HS-27A (cell line): ENCODE measurements at regions not wholly inside any gene's neighbourhood (a gene's known extent, or its start where the extent isn't known, plus 50 kb on each side); places are given as distances from the start of the nearest gene placed in this dataset.

Source experiments
- DNase-seq: peaks from one replicate; pipeline ENCODE4 v3.0.0-alpha.2; 2012; ENCODE audit warnings: low read depth, missing footprints

DNA sequence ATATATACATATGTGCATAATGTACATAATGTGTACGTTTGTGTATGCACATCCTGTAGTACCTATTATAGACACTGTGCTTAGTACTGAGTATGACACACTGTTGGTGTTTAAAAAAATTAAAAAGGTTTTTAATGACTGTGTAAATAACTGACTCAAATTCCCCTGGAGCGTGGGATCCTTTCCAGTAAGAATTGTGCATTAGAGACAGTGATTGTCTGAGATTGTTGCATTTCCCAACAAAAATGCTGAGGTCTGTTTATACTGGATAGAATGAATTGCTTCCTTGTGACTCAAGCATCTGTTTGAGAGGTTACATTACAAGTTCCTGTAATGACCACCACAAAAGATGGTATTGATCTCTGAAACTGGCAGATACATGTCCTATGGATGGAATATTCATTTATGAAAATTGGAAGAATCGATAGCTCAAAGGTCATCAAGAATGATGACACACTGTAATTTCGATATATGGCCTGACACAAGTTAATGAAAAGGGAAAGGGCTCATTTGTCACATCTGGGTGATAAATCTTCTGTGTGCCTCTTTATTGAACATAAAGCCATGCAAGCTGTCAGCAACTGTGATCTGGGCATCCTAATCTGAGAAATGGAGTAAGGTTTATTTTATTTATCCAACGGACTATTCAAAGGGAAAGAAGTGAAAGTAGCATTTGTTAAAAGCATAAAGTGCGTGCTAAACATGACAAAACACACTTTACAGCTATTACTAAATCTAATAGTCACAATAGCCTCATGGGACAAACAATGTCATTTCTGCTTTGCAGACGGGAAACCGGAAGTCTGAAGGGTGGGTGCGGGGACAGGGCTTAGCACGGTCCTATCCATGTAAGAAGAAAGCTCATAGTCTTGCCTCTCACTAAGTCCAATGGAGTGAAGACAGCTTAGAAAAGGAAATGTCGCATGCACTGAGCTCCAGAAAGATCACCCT lies 228.8 kb downstream of the CDH11 start:
- DNase-seq = no peak

DNA sequence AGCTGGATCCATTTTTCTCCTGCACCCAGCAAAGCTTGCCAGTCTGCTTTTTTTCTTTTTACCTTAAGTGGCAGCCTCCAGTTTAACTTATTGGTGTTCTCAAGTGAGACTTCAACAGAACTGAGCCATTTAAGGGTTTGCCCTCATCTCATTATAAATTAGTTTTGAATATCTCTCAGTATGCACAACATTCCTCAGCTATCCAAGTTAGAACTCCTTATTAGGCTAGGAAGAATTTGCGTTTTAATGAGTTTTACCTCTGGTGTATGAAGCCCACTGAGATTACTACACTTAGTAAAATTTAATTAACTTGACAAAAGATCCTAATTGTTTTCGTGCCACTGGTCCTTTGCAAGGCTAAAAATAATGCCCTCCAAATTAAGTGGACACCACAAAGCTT lies 232.4 kb downstream of the CDH11 start:
- DNase-seq = no peak

DNA sequence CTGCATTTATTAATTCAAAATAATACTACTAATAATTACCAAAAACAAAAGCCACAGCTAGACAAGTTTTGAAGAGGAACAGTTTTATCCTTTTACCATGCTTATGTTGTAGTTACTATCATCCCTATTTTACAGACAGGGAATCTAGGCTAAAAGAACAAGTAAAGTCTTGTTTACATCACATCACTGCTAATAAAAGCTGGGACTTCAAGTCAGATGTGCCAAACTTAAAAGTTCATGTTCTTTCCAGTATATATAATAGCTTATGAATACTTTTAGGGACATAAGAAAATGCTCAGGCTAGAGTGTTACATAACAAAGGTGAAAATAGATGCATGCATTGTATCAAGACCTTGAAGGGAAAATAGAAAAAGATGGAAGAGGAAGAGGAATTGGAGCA lies 234.2 kb downstream of the CDH11 start:
- no peak for DNase-seq

DNA sequence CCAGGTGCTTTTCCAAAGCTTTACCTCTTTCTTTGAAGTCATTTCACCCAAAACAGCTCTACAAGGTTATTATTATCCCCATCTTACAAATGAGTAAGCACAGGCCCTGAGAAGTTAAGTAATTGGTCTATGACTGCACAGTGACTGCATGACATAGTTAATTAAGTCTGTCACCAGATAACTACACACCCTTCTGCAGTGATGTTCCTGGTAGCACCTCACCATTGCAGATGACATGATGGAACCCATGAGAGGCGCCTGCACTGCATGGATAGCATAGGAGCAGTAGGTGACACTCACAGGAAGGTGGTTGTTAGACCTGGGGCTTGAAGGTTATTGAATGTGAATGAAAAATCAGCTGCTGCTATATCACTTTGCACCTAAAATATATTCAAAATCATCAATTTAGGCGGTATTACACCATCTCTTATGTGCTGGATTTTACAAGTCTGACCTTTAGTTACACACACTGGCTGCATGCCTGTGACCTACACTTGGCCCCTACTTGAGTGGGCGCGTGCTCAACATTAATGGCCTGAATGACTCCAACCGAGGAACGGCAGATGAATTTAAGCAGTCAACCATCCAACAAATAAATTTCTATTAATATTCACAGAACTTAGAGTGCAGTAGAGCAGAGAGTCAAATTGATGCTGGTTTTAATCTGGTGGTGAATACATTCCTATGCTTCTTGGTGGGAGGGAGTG lies 239.6 kb downstream of the CDH11 start:
- DNase-seq = no peak

DNA sequence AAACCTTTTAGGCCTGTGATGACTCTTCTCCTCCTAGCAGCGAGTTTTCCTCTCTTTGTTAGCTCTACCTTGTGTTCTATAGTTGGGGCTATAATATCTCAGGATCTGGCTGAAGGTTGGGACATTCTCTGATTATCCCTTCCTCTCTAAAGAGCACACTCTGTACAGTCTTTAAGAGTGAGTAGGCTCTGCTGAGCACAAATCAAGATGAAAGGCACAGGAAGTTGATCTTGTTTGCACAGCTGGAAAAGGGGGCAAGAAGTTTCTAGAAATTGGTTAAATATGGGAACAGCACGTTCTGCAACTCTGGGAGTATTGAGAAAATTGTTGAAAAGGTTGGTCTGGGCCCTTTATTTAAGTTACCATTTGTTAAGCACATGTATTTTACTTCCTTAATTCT lies 240.9 kb downstream of the CDH11 start:
- DNase-seq = no peak

DNA sequence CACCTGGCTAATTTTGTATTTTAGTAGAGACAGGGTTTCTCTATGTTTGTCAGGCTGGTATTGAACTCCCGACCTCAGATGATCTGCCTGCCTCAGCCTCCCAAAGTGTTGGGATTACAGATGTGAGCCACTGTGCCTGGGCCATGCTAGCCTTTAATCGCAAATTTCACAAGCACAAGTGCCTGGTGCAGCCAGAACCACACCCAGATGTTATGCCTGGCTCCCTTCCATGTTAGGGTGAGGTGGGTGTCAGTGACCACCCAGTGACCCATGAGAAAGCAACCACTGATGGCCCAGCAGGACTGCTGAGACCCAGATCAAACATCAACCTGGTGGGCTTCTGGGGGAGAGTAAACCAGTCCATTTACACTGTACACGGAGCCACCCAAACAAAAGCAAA lies 241.9 kb downstream of the CDH11 start:
- DNase-seq = no peak

DNA sequence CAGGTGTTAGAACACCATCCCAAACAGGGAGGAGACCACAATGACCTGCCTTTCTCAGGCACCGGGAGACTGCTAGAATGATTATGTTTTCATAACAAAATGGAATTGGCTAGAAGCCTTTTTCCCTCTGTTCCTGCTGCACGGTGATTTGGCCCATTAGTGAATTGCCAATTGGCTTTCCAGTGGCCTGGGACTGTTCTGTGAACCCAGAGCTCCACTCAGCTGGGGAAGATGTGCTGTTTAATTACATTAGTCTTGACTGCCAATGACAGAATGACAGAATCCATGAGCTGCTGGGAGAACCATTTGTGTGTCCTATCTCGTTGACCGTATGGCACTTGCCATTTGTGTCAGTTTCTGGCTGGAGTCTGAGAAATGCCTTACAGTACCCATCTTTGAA lies 242.9 kb downstream of the CDH11 start:
- no peak for DNase-seq

DNA sequence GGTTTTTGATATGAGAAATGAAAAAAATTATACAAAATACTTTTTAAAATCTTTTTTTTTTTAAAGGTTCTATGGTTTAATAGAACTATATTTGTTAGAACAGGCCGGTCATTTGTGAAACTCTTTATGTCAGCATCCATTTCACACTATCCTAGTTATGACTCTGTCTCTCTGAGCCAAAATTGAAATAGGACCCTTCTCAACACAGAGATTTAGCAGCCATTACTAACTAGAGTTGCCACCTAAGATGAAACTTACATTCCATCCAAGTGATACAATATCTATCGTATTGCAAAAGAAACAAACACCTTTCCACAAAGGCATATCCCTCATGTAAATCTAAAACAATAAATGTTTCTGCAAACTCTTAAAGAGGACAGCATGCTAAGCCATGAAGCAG lies 249.8 kb downstream of the CDH11 start:
- no peak for DNase-seq

DNA sequence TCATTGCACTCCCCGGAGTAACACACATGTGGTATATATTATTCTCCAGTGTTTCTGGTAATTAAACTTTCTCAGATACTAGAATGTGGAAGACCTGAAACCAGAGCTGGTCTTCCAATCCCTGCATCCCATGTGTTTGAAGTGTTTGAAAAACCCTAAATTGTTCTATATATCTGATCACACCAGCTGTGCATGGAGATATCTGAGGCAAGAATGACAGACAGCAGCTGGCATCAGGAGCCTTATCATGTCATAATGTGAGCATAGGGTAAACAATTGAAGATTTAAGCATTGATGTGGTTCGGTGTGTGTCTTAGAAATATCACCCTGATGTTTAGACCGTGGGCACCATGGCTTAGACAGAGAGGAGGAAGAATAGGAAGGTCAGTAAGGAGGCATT lies 251.0 kb downstream of the CDH11 start:
- no peak for DNase-seq

DNA sequence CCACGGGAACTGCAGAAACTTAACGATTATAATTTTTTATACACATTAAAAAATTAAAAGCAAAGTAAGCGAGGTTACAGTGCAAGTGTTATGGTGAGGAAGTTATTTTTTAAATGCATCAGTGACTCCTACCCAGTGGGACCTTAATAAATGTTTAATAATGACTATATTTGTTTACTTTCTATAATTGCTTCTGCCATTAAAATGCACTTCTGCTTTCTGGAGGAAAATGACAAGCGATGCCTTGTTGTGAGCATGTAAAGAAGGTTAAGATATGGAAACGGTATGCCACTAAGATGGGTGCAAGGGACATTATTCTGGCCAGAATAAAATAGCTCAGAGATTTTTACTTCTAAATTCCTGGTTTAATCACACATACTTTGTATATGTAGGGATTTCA lies 252.1 kb downstream of the CDH11 start:
- no peak for DNase-seq

DNA sequence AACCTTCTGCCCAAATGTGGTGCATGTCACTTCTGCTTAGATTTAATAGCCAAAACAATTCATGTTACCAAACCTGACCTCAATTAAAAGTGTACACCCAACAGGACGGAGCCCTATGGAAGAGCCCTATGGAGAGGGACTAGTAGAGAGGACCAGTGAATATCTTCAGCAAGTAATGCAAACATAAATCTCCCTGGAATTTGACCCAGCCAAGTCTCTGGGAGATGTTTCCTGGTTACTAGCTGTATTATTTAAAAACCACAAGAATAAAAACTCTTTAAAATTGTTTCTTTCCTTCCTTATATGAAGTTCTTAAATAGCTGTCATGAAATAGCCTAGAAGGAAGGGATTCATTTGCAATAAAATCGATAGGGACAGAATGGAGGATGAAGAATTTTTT lies 255.8 kb downstream of the CDH11 start:
- no peak for DNase-seq

DNA sequence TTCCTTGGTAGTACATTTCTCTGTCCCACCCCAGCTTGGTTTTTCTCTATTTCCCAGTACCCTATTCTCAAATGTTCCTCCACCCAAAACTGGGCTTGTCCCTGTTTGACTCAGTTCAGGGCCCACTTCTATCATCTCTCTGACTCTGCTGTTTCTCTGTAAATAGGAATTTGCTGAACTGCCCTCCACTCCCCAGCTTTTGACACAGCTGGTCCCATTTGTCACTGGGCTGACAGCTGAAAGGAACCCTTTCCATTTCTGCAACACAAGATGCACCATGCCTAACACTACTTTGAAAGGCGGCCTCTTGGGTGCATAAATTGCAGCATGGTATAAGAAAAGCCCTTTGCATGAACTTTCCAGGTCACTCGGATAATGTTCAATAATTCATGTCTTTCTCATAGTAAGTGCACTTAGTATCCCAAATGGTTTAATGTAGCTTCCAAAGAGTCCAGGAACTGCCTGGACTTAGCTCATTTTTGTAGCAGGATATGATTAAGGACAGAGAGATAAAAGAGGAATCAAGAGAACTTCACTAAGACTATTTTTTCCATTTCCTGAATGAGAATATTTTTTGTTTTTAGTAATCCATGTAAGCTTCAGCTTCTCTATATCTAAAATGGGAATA lies 256.7 kb downstream of the CDH11 start:
- DNase-seq = peak; percentile 4

DNA sequence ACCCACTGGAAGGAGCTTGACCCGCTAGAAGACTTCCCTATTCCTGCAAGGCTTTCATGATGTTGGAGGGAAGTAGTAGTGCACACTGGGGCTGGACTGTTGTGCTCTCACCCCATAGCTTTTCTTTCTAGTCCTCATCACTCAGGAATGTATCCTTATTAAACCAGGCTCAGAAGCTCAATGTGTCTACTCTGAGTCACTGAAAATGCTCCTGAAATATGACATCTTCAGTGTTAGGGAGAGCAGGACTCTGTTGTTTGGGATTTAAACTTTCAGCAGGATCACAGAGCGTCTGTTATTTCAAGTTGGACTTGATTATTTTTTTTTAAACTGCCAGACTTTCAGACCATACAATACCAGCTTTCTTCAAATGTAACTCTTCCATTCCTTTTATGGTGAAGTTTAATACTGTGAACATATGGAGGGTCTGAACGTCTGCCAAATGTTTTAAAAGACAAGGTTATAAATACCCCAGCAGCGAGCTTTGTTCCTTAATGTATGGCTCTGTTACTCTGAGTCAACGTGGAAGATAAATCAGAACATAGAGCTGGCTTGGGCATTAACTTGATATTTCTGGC lies 257.5 kb downstream of the CDH11 start:
- DNase-seq = peak; percentile 80

DNA sequence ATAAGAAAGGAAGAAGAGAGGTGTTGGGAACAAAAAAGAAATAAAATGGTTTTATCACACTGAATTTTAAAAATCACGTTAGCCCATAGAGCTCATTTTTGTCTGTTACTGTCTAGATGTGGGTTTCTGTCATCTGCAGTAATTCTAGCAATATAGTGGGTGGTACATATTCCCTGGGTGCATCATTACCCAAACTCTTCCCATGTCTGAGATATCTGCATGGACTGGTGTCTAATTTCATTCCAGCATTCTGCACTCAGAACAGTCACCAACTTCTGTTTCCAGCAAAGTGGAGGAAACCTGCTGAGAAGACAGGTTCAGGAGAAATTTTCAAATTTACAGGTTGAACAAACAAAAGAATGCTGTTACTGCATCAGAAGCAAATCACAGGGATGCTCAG lies 263.8 kb downstream of the CDH11 start:
- peak; percentile 2 for DNase-seq

DNA sequence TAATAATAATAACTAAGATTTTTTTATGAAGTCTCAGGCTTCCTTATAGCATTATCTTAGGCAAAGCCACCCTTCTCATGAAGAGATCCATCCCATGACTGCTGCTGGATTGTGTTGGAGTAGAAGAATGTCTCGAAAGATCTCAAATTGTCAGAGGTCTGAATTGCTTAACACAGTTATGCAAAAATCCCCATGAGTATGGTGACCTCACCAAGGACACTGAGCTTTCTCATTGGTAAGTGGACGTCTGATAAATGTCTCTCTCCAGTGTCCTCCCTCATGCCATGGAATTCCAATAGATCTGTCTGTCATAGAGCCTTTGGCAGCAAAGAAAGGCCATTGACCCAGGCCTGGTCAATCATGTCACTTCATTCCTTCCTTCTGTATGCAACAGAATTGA lies 264.5 kb downstream of the CDH11 start:
- DNase-seq = no peak

DNA sequence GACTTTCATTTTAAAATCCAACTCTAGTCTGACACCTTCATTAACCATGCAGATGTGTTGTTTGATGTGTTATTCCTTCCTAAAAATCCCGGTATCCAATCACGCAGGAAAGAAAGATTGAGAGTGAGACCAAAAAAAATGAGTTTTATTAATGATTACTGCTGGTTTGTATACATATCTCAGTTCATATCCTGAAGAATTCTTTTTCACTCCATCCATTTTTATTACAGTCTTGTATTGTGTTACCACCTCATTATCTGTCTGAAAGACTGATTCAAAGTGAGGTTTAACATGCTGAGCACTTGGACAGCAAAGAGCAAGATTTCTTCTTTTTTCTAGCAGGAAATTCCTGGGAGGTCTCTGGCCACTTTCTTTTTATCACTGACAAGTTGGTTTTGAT lies 268.3 kb downstream of the CDH11 start:
- no peak for DNase-seq

DNA sequence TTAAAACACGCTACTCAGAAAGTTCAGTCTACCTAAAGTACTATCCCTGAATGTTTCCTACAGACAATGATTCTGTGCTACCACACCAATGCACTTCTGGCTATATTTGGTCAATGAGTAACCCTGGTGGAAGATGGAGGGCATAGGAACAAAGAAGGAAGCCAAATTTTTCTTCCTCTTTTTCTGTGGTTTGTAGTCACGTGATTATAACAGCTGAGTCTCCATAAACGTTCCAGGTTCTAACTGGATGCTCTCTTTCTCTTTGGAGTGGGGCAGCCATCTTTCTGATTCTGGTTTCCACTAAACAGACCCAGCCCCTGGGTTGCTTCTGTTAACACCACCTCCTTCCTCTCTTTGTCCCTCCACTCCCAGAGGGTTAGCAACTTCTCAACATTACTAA lies 274.9 kb downstream of the CDH11 start:
- DNase-seq = no peak

DNA sequence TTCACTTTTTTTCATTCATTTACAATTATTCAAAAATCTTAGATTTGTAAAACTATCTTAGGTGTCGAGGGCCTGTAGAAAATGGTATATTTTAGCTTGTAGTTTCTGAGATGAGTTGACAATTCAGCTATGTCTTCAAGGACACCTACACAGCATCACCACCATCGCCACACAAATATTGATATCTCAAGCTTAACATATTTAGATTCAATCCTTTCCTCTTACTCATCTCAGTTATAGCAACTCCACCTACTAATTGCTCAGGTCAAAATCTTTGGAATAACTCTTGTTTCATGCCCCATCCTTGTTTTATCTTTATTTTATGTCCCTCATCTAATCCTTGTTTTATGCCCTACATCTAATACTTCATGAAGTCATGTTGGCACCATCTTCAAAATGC lies 276.8 kb downstream of the CDH11 start:
- DNase-seq = no peak

DNA sequence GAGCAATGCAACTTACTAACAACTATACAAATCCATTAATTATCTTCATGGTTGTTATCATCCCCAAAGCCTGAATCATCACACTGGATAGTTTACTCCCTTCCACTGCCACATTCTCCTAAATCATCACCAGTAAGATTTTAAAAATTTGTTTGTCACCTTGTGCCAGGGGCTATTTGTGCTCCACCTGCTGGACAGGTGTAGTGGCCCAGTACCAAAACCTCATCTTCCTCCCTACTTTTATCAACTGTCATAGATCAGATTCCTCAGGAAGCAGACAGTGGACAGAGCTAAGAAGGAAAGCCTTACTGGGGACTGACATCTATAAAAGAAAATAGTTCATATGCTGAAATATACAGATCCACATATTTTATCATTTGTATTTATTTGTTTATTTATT lies 280.4 kb downstream of the CDH11 start:
- no peak for DNase-seq

DNA sequence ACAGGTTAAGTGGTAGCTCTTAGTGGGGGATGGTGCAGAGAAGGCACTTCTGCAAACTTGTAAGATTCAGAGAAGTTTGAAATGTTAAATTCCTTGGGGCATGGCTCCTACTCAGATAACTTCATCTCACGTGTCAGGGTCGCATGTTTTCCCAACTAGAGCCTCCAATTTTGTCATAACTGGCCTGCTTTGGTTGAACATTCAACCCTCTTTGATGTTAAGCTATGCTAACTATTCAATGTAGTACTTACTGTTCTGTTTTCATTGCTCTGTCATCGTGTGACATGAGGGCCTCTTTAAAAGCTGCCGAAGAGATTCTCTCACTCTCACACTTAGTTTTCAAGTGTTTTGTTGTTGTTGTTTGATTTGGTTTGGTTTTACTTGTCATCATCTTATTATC lies 280.8 kb downstream of the CDH11 start:
- DNase-seq = no peak

DNA sequence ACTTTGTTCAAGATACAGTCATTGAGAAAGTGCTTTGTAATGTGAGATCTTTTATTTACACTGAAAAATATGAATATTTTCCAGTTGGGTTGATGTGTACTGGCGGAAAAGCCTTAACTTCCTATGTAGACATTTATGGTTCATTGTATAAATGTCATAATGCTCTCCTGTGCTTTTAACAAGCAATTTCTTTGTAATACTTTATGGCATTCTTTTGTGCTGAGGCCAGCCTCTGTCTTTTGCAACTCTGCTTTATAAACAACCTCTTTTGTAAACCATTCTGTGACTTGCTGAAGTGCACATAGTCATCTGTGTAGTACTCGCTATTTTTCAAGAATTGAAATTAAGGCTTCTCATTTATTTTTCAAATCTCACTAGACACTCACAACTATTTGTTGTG lies 291.2 kb downstream of the CDH11 start:
- no peak for DNase-seq

DNA sequence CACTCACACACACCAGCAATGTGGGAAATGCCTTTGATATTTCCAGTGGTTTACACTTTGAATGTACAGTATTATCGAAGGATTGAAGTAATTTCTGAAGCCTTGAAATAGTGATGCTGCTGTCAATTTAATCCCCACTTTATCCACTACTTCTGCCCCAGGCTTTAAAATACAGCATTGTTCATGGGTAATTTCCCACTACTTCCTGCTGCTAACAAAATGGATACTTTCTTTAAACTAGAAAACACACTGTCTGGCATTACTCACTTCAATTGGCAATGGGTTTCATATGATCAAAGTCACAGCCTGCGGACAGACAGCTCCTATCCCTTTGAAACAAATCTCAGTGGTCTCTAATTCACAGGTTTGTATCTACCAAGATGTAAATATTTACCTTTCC lies 292.2 kb downstream of the CDH11 start:
- DNase-seq = no peak

DNA sequence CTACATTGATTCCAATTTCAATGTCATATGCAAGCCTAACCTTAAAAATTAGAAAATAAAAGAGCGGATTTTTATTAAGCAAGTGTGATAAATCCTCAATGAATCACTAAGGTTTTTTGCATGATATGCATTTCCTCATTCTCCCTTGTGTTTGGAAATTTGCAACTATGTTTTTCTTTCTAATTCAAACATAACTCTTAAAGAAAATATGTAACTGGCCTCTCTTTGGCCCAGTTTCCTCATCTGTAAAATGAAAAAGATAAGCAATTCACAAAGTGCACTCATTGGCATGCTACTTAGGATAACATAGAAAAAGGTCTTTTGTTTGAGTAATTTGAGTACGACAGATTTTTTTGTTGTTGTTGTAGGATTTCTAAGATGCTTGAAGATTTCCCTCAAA lies 295.5 kb downstream of the CDH11 start:
- peak; percentile 4 for DNase-seq
